Smooth muscle cell of the brain vasculature (primary cell): ENCODE measurements at regions not wholly inside any gene's neighbourhood (a gene's known extent, or its start where the extent isn't known, plus 50 kb on each side); places are given as distances from the start of the nearest gene placed in this dataset.
"Not testable (repeated sequence)": the region's sequence is repeated elsewhere in the genome, so short reads cannot be mapped to it uniquely, and the experiment has no call there.

Experiments
- DNase-seq: peaks from one replicate; pipeline ENCODE4 v3.0.0-alpha.2; 2012; ENCODE audit warnings: low read depth, low spot score

DNA sequence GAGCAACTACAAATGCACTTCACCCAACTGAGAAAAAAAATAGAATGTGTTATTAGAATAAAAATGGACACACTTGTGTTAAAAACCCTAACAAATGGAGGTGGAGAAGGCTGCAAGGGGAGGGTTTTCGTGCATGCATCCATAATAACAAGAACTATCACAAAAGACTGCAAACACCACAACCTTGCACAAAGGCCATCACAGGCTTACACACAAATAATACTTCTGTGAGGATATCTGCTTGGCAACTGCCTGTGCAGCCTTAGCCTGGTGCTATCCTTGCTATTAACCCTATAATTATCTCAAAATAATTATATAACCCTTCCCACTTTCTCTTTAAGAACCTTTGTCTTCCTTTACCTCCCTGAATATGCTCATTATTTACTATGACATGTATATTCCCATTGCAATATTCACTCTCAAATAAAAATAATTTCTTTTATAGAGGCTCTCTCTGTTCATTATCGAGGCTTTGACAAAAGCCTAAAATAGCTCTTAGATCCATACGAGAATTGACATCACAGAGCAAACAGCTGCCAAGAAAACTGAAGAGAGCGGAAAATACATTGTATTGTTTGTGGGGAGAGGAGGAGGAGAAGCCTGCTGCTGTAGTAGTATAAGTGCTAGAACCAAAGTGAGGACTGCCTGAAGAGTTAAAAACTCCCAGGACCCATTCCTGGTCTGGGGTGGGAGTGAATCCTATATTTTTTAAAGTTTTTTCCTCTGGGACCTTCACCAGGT lies 1768.7 kb downstream of the BRINP3 start:
- no peak for DNase-seq

DNA sequence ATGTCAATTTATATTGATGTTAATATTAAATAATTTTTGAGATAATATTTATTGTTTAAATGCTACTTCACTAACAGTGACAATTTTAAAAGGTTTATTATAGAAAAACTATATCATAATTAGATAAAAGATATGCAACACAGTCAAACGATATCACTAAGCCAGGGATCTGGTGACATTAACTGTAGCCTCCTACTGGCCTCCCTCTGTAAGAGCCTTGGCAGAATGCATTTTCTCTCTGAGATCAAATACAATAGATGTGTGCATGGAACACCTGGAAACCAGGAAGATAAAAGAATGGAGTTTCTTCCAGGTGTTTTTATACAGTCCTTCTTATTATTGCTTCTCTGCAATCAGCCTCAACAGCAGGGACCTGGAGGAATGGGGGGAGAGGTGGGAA lies 1762.1 kb downstream of the BRINP3 start:
- no peak for DNase-seq

DNA sequence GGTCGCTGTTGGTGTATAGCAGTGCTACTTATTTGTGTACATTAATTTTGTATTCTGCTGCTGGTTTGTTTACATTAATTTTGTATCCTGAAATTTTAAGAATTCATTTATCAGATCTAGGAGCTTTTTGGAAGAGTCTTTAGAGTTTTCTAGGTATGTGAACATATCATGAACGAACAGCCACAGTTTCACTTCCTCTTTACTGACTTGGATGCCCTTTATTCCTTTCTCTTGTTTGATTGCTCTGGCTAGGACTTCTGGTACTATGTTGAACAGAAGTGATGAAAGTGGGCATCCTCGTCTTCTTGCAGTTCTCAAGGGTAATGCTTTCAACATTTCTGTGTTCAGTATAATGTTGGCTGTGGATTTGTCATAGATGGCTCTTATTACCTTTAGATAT lies 1757.9 kb downstream of the BRINP3 start:
- no peak for DNase-seq

DNA sequence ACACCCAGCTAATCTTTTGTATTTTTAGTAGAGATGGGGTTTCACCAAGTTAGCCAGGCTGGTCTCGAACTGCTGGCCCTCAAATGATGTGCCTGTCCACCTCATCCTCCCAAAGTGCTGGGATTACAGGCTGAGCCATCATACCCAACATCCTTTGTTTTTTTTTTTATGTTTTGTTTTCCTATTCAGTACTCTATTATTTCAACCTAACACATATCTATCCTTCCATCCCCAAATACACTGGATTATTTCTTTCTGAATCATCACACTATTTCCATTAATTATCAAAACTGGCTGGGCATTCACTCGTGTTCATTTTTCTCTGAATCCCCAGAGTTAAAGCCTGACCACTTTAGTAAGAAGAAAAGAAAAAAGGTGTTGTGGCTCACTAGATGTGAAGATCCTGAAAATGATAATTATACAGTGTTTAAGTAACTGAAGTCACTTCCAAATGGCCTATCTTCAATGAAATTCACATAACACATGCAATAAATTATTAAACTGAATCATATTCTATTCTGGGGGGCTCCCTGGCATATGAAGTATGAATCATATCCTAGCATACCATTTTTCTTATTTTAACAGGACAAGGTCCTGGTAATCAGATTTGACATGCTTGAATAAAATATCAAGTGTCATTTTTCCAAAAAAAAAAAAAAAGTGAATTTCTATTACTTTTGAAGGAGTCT lies 1754.2 kb downstream of the BRINP3 start:
- no peak for DNase-seq

- DNase-seq, result no peak
These were observed 1748.6 kb downstream of the BRINP3 start for GRCh38 chr1:188729039-188729438.

DNA sequence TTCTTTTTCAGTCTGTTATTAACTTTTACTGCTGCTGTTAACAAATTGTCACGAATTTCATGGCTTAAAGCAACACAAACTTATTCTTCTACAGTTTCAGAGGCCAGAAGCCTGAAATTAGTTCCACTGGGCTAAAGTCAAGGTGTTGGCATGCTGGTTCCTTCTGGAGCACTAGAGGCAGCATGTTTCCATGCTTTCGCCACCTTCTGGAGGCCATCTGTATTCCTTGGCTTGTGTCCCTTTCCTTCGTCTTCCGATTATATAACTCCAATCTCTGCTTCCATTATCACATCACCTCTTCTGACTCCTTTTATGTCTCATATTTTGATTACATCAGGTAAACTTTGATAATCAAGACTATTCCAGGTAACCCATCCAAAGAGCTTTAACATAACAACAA lies 1742.1 kb downstream of the BRINP3 start:
- DNase-seq, result no peak

DNA sequence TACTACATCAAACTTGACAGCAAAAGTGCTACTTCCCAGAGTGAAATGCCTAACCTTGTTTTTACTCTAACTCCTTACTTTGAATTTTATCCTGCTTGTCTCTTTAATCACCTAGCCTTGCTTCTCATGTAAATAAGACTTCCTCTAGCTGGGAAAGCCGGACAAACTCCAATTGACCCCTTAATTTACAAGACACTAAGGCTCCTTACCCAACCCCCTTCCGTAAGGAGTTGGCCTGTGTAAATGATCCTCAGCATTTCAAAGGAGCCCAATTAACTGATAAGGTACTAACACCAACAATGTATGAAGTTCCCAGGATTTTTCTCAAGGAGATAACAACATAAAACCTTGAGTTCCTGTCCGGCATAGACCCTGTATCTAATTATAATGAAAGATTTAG lies 1728.4 kb downstream of the BRINP3 start:
- DNase-seq, result not testable (repeated sequence)

- DNase-seq, result not testable (repeated sequence)
These were observed 1725.6 kb downstream of the BRINP3 start for GRCh38 chr1:188752027-188752426.

- DNase-seq, result not testable (repeated sequence)
These were observed 1719.9 kb downstream of the BRINP3 start for GRCh38 chr1:188757747-188758146.

DNA sequence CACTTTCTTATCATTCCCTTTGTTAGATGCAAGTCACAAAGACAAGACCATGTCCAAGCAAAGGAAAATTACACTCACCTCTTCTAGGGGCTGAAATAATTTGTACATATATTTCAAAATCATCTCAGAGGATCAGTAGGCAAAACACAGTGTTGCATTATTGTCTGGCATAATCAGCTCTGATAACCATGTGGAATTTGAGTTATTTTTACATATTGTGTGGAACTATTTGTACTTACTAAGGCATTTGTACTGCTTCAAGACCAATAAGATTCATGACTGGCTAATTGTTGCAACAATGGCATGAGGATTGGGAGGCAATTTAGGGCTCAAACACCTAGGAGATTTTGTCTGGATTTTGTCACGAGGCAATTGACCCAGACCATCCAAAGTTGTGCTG lies 1716.4 kb downstream of the BRINP3 start:
- no peak for DNase-seq

DNA sequence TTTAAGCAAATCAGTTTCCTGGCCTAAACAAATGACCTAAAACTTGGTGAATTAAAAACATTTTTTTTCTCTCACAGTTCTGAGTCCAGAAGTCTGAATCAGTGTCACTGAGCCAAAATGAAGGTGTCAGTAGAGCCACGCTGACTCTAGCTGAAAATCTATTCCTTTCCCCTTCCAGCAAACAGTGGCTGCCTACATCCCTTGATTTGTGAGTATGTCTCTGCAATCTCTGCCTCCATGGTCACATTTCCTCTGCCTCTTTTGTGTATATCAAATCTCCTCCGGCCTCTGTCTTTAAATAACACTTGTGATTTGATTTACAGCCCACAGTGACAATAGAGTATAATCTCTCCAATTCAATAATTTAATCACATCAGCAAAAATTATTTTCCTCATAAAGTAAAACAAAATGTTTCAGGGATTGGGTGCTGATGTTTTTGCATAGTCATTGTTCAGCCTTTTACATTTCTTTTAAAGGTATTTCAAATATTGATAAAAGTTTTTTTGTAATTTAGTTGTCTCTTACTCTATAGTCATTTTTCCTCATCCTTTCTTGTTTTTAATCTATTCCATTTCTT lies 1715.4 kb downstream of the BRINP3 start:
- no peak for DNase-seq

GRCh38 chr1:188763541-188763940 lies 1714.1 kb downstream of the BRINP3 start:
- DNase-seq, result no peak

DNA sequence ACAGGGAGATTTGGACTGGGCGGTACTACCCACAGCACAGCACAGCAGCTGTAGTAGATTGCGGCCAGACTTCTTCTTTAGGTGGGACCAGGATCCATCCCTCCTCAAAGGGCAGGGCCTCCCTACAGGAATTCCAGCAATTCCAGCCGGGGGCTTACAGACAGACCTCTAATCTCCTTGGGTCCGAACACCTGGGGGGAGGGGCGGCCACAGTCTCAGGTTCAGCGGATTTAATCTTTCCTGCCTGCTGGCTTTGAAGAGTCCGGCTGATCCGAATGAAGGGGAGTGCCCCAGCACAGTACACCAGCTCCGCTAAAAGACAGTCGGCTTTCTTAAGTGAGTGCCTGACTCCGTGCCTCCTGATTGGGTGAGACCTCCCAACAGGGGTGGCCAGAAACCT lies 1708.5 kb downstream of the BRINP3 start:
- DNase-seq, result no peak

- no peak for DNase-seq
These were observed 1707.7 kb downstream of the BRINP3 start for GRCh38 chr1:188769936-188770335.

- DNase-seq, result no peak
These were observed 1699.1 kb downstream of the BRINP3 start for GRCh38 chr1:188778578-188778977.

GRCh38 chr1:188782220-188782841 lies 1695.3 kb downstream of the BRINP3 start:
- DNase-seq, result no peak

GRCh38 chr1:188794969-188795368 lies 1682.7 kb downstream of the BRINP3 start:
- no peak for DNase-seq

GRCh38 chr1:188812153-188812552 lies 1665.5 kb downstream of the BRINP3 start:
- DNase-seq, result not testable (repeated sequence)

- not testable (repeated sequence) for DNase-seq
These were observed 1664.7 kb downstream of the BRINP3 start for GRCh38 chr1:188812836-188813573.

- DNase-seq, result no peak
These were observed 1659.8 kb downstream of the BRINP3 start for GRCh38 chr1:188817814-188818213.

DNA sequence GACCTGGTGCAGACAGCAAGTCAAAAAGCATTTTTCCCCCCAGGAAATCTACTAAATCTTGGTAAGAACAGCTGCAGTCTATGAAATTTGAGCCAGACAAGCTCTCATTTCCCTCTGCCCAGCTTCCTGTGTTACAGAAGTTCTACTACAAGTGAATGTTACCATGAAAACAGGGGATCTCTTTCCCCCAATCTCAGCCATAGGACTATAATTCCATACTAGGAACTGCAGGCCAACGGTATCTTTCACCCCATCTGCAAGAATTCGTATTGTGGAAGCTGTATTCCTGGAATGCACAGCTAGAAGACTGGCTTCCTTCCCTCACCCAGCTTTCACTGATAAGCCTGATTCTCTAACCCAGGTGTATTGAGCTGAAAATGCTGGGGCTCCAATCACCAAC lies 1655.4 kb downstream of the BRINP3 start:
- no peak for DNase-seq

DNA sequence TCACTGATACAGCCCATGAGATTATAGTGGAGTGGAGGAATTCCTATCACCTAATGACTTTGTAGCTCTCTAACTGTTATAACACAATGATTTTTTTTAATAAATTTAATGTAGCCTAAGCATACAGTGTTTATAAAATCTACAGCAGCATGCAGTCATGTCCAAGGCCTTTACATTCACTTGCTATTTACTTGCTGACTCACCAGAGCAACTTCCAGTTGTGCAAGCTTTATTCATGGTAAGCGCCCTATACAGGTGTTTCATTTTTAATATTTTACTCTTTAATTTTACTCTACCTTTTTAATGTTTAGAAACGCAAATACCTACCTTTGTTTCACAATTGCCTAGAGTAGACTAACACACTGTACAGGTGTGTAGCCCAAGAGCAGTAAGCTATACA lies 1652.2 kb downstream of the BRINP3 start:
- no peak for DNase-seq
